Hepatocyte (in vitro differentiated cells): ENCODE measurements at regions not wholly inside any gene's neighbourhood (a gene's known extent, or its start where the extent isn't known, plus 50 kb on each side); places are given as distances from the start of the nearest gene placed in this dataset.

Experiments used
- EZH2 ChIP-seq: fragments of 200-600 bp; sonication (generic); IDR thresholded peaks from 2 replicates; pipeline ENCODE4 v1.6.1; 2016; ENCODE audit warnings: antibody characterized with exemption, mild to moderate bottlenecking, borderline replicate concordance
- TF ChIP-seq, protein P1 (sequence below): fragments of 200-600 bp; sonication (generic); IDR thresholded peaks from 2 replicates; pipeline ENCODE4 v1.5.1; 2016; ENCODE audit warnings: antibody characterized with exemption, mild to moderate bottlenecking; ENCODE audit not compliant: poor library complexity

DNA sequence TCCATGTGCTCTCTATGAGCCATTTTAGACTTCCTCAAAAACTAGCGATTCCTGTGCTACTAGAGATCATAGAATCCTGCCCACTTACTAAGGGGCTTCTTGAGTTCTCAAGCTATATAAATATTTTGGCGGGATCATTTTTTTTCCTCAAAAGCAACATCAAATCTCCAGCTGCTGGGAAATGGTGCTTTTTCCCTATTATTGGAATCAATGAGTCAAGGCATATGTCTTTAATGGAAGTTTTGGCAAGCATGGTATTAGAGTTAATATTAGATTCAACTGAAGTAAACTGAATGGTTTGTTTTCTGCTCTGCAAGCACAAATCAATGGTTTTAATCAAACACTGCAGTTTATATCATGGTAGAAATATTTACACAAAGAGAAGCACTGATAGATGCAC is 369.9 kb upstream of the PTGER4 start:
- no peak for TF ChIP-seq EZH2
- TF ChIP-seq, protein P1, sequence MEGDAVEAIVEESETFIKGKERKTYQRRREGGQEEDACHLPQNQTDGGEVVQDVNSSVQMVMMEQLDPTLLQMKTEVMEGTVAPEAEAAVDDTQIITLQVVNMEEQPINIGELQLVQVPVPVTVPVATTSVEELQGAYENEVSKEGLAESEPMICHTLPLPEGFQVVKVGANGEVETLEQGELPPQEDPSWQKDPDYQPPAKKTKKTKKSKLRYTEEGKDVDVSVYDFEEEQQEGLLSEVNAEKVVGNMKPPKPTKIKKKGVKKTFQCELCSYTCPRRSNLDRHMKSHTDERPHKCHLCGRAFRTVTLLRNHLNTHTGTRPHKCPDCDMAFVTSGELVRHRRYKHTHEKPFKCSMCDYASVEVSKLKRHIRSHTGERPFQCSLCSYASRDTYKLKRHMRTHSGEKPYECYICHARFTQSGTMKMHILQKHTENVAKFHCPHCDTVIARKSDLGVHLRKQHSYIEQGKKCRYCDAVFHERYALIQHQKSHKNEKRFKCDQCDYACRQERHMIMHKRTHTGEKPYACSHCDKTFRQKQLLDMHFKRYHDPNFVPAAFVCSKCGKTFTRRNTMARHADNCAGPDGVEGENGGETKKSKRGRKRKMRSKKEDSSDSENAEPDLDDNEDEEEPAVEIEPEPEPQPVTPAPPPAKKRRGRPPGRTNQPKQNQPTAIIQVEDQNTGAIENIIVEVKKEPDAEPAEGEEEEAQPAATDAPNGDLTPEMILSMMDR = no peak
